C1 segment of cervical spinal cord (tissue), 14 donors: ENCODE measurements at regions not wholly inside any gene's neighbourhood (a gene's known extent, or its start where the extent isn't known, plus 50 kb on each side); places are given as distances from the start of the nearest gene placed in this dataset.

ENCODE experiments used
- DNase-seq, 14 donors: peaks; one replicate each; lab custom pipeline; 2025; lab: John Stamatoyannopoulos, UW

DNA sequence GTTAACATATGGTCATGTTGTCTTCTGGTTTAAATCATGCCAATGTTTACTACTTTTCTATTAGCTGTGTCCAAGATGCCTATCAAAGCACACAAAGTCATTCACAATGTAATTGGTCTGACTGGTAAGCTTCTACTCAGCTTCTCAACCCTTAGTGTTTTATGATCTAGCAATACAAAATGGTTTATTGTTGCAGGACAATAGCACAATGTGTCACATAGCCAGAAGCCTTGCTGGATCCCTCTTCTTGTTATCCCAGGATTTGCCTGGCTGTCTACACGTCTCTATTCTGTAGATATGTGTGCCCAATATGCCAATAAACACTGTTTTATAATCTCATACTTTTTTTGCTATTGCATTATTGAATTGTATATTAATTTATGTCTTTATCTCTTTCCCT, 1111.0 kb upstream of the AGA start:
- peak in 1 of 14 donors; percentile 2 for DNase-seq

DNA sequence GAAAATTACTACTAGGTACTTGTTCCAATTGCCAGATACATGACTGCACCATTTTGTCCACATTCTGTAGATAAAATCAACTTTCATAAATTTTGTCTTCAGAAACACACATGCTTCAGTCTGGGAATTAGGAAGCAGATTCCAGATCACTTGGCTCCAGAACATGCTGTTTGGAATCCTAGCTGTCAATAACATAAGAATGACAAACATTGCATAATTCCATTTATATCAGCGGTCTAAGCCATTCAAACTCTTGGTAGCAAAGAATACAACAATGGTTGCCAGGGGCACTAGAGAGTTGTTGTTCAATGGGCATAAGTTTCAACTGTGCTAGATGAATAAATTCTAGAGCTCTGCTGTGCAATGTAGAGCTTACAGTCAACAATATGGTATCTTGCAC, 1112.1 kb upstream of the AGA start:
- DNase-seq = no peak

DNA sequence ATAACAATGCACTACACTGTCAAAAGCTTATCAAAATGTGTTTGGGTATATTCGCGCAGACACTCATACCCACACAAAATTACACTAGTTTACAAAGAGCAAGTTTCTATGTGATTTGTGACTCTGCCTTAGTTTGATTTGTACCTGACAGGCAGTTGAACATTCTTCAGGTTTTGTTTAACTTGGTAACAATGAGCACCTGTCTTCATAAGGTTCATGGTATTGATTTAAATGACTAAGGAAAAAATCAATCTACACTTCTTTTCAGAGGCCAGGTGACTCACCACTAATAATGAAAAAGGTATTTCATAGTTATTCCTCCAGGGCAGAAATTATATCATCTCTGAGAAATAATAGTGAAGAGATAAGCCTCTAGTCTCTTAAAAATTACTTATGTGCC, 1114.6 kb upstream of the AGA start:
- DNase-seq = no peak

DNA sequence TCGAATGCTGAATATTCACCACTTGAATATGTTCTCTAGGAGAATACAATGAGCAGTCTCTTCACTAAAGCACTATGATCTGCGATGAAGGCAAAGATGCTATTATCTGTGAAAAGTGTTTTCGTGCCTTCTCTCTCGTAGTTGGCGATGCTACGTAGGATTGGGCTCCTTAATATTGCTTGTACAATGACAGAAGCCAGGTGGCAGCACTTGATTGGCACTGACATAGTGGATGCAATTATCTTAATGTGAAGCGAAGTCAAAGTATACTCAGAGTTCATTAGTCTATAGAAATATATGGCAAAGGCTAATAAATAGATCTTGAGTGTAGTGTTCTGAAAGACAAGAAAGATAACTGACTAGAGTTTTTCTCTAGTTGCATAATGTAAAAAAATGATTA, 1135.7 kb upstream of the AGA start:
- no peak for DNase-seq

DNA sequence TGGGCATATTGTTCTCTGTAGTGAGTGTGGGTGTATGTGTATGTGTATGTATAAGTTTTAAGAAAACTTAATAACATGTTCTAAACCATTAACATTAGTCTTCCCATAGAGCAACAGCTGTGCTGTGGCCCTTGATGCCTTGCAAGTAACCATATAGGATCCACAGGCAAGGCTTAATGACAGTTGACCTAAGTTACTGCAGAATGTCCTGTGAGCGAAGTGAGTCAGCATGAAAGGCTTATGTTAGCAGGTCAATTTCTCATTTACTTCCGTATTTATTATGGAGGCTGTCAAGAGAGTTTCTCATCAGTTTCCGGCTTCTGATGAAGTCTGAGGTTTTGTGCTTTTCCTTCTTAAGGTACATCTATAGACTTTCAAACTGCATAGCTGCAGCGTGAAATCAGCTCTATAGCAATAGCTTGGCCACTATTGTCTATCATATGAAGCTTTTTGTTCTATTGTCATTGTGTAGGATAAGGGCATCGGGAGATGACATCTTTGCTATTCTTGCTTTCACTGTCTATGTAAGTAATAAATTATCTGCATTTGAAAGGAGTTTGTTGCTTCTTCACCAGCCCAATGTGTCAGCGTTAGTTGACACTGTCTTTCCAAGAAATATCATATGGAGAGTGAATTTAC, 1153.4 kb upstream of the AGA start:
- DNase-seq = no peak

DNA sequence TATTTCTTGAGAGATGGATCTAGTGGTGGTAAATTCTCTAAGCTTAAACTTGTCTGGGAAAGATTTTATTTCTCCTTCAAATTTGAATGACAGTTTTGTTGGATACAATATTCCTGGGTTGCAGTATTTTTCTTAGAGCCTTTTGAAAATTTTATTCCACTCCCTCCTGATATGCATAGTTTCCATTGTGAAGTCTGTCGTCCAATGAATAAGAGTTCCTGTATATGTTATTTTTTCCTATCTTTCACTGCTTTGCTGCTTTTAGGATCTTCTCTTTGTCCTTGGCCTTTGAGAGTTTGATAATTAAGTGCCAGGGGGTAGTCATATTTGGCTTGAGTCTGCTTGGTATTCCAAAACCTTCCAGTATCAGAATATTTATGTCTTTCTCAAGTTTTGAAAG, 1156.4 kb upstream of the AGA start:
- no peak for DNase-seq

DNA sequence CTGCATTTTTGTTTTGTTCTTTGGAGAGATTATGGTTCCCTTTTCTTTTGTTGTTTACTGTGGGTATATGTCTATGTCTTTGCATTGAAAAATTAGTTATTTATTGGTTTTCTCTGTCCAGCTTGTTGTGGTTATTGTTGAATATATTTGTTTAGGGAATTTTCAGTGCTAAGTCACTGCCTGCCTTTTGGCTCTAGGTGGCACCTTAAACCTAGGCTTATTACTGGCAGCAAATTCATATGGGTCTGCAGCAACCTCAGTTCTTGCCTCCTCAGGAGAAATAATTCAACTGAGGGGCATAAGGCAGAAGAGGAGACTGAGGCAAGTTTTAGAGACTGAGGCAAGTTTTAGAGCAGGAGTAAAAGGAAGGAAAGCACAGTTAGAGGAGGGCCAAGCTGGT, 1157.3 kb upstream of the AGA start:
- DNase-seq = no peak

DNA sequence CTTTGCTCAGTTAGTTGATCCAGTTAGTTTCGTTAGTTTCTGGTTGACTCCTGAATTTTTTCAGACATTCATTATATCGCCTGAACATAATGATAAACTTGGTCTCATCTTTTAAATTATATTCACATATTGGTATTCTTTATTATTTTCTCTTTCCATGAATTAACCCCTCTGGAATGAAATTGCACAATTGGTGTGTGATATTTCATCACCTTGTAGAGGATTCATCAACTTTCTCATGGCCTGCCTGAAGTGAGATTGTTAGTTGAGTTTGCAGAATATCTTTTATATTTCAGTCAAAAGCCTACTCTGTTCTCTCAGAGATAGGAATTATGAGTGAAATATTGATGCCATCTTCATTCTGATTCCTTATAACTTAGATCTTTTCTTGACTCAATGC, 1160.6 kb upstream of the AGA start:
- DNase-seq = no peak

DNA sequence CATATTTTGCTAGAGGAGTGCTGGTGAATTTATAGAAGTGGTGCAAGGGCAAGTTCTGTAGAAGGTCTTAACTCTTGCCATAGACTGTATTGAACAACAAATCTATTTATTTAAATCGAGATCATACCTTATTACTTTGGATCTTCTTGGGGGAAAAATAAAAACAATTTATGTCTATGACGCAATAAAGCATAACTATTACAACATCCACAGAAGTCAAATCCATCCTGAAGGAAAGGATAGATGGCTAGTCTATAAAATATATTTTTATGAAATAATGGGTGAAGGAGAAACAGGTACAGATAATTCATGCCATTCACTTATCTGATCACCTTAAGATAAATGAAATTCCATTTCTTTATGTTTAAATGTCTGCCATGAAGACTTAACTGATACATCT, 1168.8 kb upstream of the AGA start:
- no peak for DNase-seq

DNA sequence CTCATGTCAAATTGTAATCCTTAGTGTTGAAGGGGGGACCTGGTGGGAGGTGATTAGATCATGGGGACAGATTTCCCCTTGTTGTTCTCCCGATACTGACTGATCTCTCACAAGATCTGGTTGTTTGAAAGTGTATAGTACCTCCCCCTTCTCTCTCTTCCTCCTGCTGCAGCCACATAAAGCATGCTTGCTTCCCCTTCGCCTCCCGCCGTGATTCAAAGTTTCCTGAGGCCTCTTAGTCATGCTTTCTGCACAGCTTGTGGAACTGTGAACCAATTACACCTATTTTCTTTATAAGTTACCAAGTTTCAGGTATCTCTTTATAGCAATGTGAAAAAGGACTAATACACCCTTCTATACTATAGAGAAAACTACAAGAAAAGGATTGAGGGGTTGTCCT, 1170.5 kb upstream of the AGA start:
- DNase-seq = no peak

DNA sequence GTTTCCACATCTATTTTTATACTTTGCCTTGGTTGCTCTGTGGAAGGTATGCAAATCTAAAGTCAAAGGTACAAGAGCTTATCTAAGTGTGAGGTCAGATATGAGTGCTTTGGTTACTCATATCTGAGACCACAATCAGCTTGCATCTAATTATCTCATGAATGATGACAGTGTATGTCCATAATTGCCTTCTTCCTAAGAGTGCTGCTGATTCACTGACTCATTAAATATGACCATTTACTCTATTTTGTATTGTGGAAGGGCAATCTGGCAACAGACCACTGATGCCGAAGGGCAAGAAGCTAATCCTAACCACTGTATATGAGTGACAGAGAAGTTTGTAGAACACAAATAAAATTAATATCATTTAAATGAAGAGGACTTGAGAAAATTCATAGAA, 1190.2 kb upstream of the AGA start:
- DNase-seq = no peak

DNA sequence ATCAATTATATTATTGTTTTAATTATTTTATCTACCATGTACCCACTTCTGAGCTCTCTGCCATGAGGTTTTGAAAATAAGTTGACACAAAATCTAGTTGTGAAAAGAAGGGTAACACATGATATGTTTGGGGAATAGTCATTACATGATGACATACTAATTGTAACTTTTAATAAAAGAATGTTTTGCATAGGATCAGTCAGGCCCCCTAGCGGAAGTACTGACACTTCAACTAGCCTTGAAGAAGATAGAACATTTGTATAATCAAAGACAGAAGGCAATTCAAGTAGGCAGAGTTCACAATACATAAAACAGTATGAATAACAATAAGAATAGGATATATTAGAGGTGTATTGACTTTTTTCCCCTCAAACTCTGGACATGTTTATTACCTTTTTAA, 1191.0 kb upstream of the AGA start:
- DNase-seq = no peak

DNA sequence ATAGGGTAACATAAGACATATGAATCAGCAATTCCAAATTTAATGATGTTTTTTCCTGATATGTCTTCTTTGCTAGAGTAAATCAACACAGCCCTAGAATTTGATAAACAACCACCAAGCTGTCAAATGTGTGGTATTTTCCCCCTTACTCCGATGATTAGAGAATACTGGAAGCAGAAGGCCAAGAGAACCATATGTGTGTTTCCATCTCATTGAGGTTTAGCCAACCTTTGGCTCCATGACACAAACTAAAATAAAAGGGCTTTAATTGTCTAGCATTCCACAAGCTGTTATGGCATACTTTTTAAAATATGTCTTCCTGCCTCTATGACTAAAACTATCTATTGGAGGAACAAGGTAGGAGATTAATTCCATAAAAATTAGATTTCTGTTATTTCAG, 1222.4 kb upstream of the AGA start:
- peak in 1 of 14 donors; percentile 30 for DNase-seq

DNA sequence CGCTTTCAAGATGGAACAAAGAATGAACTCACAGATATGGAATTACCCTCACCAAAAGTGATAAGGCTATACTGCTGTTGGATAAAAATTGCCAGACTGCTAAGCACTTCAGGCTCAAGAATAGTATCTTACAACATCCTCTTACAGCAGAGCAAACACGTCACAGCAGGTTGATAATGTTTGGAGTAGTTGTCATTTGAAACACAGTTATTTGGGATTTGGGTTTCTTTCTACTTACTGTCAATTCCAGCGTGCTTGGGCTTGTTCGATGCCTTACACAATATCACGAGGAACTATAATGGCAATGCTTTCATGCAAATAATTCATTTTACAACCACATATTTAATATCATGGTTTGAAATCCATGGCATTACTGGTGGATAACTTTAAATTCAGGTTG, 1223.7 kb upstream of the AGA start:
- no peak for DNase-seq

DNA sequence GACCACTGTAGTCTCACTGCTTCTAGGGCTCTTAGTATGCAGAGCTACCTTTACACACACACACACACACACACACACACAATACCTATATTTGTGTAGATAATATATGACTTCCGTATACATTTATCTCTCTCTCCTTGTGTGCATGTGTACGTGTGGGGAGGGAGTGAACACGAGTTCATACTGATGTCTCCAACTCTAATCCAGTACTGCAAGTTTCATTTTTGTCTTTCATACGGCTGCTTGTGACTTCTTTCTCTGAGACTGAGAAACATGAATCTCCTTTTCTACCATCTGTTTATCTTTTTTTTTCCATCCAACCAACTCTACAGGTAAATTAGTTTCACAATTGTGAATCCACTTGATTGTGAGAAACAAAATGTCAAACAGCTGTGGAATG, 1229.5 kb upstream of the AGA start:
- DNase-seq = no peak

DNA sequence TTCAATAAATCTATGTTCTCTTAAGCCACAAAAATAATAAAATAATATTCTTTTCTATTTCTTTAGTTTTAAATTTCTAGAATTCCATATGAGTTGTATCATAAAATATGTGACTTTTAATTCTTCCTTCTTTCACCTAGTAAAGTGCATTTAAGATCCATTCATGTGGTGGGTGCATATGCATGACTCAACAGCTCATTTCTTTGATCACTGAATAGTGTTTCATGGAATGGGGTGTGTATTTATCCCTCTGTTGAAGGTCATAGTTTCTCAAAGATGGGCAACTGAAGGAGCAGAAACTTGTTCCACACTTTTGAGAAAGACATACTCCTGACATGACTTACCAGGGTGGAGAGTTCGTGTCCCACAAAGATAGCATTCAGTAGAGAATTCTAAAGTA, 1230.3 kb upstream of the AGA start:
- no peak for DNase-seq

DNA sequence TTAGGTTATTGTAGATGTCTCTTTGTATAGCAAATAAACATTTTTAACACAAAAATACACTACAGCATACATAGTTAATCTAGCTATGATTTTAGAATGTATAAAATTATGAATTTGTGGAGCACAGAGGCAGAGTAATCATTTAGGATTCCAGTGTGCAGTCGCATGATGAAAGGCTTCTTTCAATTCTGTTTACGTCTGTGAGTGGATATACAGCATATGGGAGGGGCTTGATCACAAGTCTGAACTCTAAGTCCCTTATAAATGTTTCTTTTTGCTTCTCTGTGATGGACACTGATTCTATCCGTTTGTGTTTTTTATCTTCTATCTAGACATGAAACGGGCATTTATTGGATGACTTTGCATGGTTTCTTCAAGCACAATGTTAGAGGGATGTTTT, 1239.6 kb upstream of the AGA start:
- DNase-seq = no peak

DNA sequence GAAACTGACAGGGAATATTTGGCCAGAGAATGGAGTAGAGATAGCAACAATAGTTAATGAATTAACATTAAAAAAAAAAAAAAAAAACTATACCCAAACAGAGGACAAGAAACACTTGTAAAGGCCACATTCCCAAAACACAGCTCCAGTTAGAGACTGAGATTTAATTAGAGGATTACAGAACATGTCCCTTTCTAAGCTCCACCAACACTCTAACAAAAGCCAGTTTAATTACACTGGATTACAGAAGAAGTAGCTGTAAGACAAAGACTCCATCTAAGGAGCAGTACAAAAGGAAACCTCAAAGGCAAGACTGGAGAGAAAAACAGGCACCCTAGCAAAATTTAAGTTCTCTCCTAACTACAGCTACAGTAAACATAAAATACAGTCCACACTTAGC, 1247.7 kb upstream of the AGA start:
- DNase-seq = no peak

DNA sequence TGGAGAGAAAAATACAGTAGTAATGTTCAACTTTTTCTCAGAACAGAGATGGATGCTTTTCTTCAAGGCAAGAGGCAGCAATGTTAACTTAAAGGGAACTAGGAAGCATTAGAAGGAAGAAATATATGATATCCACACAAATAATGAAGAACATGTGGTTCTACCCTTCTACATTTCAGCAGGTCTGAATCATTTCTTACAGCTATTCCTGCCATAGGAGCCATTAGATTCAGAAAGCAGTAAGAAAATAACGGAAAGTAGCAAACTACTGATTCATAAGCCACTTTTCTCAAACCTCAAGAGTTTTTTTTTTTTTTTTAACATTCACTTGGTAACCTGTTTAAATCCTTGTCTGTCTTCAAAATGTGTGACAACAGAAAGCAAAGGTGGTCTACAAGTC, 1251.6 kb upstream of the AGA start:
- no peak for DNase-seq

DNA sequence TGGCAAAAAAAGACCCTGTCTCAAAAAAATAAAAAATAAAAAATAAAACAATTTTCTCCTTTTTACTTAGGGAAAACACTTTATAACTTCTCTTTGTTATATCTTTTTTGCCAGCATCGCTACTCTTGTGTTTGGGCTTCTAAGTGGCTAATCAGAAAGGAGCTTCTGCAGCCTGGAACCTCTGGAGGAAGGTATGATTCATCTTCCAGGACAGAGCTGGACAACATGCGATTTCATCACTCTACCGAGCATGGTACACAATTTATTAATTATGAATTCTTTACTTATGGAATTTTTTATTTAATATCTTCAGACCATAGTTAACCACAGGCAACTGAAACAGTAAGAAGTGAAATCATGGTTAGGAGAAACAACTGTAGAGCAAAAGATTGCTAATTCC, 1254.3 kb upstream of the AGA start:
- DNase-seq = no peak

DNA sequence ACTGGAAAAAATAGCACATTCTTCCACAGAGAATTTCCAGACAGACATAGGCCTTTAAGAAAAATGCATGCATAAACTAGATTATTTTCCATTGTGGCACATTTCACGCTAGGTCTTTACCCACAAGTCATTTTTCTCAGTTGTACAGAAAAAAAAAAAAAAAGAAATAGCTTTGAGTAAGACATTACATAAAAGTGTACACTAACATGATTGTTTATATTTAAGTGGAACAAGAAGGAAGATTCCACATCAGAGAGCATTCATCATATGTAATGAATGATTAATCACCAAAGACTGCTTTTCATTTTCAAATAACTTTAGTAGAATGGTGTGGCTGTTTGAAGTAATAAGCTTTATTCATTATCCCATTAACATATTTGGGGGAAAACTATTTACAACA, 1270.2 kb upstream of the AGA start:
- no peak for DNase-seq

DNA sequence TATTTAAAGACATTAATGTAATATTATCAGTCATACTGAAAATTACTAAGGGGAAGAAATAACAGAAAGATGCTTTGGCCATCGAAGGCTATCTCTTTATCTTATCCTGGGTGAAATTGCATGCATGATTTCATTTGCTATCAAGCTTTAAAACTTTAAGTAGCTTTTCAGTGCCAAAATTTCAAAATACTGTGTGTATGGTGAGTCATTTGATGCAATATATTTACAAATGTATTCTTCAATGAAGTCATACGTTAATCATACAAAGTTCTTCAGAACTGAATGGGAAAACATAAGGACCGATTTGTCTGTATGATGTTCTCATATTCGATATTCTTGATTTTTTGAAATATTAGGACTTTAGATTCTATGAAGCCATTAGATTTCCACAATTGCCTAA, 1295.8 kb upstream of the AGA start:
- no peak for DNase-seq

DNA sequence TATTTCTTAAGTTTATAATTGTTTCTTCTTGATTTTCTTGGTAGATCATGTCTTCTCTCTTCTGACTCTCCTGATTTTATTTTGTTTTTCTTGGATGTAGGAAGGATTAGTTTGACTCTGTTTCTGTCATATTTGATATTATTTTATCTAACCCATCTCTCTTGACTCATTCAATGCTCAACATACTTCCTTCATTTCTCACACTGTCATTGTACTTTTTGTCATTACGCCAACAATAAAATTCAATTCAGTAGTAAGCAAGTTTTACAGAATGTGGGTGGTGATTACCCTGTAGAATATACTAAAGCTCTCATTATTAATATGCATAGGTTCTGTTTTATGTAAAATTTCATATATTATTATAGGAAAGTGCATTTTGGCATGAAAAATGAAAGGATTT, 1303.0 kb upstream of the AGA start:
- no peak for DNase-seq

DNA sequence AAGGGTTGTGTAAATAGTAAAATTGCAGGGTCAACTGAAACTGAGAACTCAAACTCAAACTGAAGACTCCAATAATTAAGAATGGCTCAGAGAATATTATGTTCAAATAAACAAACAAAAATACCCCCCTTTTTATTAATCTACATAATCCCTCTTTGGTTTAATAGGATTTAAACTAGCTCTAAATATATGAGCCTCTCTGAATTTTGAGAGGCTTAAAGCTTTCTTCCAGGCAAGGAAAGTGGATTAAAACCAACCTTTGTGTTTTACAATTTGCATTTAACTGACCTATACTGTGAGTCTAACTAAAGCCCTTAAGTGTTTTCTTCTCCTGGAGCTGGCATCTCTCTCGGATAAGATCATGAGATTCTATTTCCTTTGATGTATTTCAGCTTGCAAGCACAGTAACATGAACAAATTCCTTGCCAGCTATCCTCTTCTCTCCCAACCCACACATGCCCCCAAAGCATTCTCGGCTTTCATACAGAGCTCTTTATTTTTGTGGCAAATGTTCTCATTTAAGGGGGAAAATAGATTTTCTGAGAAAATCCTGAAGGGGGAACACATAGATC, 1310.8 kb upstream of the AGA start:
- DNase-seq = no peak
